Calu3 (cell line): ENCODE measurements at regions not wholly inside any gene's neighbourhood (a gene's known extent, or its start where the extent isn't known, plus 50 kb on each side); places are given as distances from the start of the nearest gene placed in this dataset.
"Not testable (repeated sequence)": the region's sequence is repeated elsewhere in the genome, so short reads cannot be mapped to it uniquely, and the experiment has no call there.

Experiments used
- BruUV-seq: library from RNA; stranded (reverse); fragments of 400-500 nt; replicated peaks from 2 replicates; lab custom pipeline; 2021; lab: Mats Ljungman, UMichigan
- CTCF ChIA-PET: fragments of 300-600 bp; sonication (Branson Sonifier 250); formaldehyde crosslinking; loops from one replicate; lab custom pipeline; 2022; ENCODE audit warnings: antibody characterized with exemption; lab: Charles Lee
- DNase-seq: peaks from one replicate; pipeline ENCODE4 v3.0.0; 2022
- H3K27ac Mint-ChIP-seq: one replicate; pipeline ENCODE4 v1.8.0; 2022; ENCODE audit warnings: mixed read lengths; ENCODE audit not compliant: unreplicated experiment
- H3K27me3 Mint-ChIP-seq: one replicate; pipeline ENCODE4 v1.8.0; 2022; ENCODE audit warnings: mixed read lengths; ENCODE audit not compliant: unreplicated experiment
- H3K36me3 Mint-ChIP-seq: one replicate; pipeline ENCODE4 v1.8.0; 2022; ENCODE audit warnings: mild to moderate bottlenecking, moderate library complexity, mixed read lengths; ENCODE audit not compliant: insufficient read depth, unreplicated experiment
- H3K4me1 Mint-ChIP-seq: one replicate; pipeline ENCODE4 v1.8.0; 2022; ENCODE audit warnings: mild to moderate bottlenecking, low read depth, mixed read lengths; ENCODE audit not compliant: unreplicated experiment
- H3K4me3 Mint-ChIP-seq: one replicate; pipeline ENCODE4 v1.8.0; 2022; ENCODE audit warnings: mild to moderate bottlenecking, low read depth, moderate library complexity, mixed read lengths; ENCODE audit not compliant: unreplicated experiment
- H3K9me3 Mint-ChIP-seq: one replicate; pipeline ENCODE4 v1.8.0; 2022; ENCODE audit warnings: low read depth, mixed read lengths; ENCODE audit not compliant: unreplicated experiment
- intact Hi-C: fragments of 100-400 bp; cut with micrococcal nuclease; formaldehyde crosslinking; loops from one replicate; pipeline ENCODE4 v1.10.0; 2022; ENCODE audit not compliant: unreplicated experiment
- TF ChIP-seq, protein P1 (sequence below): fragments of 200-600 bp; IDR thresholded peaks from one replicate; pipeline ENCODE4 v1.8.0; 2022; ENCODE audit warnings: antibody characterized with exemption; ENCODE audit not compliant: unreplicated experiment

DNA sequence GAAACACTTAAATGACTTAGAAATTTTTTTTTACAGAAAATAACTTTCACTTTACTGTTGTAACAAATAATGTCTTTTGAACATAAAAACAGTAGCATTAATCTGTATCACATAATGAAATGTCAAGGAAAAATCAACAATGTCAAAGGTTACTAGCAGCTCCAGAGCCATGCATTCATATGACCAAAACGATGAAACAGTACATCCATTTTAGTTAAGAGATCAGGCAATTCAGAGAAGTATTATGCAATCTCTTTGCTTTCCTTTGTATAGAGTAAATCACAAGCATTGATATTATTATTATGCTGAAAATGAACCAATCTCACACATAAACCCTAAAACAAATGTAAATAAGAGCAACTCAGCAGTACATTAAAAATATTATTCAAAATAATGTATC lies 748.9 kb downstream of the PLA2G4A start:
- intact Hi-C loops: no loop called here
- TF ChIP-seq, protein P1, sequence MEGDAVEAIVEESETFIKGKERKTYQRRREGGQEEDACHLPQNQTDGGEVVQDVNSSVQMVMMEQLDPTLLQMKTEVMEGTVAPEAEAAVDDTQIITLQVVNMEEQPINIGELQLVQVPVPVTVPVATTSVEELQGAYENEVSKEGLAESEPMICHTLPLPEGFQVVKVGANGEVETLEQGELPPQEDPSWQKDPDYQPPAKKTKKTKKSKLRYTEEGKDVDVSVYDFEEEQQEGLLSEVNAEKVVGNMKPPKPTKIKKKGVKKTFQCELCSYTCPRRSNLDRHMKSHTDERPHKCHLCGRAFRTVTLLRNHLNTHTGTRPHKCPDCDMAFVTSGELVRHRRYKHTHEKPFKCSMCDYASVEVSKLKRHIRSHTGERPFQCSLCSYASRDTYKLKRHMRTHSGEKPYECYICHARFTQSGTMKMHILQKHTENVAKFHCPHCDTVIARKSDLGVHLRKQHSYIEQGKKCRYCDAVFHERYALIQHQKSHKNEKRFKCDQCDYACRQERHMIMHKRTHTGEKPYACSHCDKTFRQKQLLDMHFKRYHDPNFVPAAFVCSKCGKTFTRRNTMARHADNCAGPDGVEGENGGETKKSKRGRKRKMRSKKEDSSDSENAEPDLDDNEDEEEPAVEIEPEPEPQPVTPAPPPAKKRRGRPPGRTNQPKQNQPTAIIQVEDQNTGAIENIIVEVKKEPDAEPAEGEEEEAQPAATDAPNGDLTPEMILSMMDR: no peak
- H3K4me3 Mint-ChIP-seq: no peak overlapping the region
- no peak for DNase-seq
- H3K27ac Mint-ChIP-seq: no peak overlapping the region
- CTCF ChIA-PET: no interaction called here
- H3K27me3 Mint-ChIP-seq: no peaks in the 10 kb centered on the region
- BruUV-seq: no TSS peak
- H3K36me3 Mint-ChIP-seq: no peaks in the 10 kb centered on the region
- no peaks in the 10 kb centered on the region for H3K9me3 Mint-ChIP-seq
- H3K4me1 Mint-ChIP-seq: no peaks in the 10 kb centered on the region

DNA sequence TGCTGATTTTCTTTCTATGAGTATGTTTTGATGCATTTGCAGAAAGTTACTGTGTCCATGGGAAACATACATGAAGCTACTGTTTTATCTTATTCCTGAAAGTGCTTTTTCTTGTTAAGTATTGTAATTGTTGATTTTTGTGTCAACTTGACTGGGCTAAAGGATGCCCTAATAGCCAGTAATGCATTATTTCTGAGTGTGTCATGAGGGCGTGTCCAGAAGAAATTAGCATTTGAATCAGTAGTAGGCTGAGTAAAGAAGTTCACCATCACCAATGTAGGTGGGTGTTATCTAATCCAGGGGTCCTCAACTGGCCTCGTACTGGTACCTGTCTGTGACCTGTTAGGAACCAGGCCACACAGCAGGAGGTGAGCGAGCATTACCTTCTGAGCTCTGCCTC lies 760.2 kb downstream of the PLA2G4A start:
- Mint-ChIP-seq H3K36me3 (no peaks in the 10 kb centered on the region), H3K27me3 (no peaks in the 10 kb centered on the region), H3K4me3 (no peak overlapping the region), H3K9me3 (peaks cover 4% of the 10 kb centered on the region), H3K4me1 (no peaks in the 10 kb centered on the region), H3K27ac (no peak overlapping the region)
- intact Hi-C loops: no loop called here
- BruUV-seq: no TSS peak
- CTCF ChIA-PET: interaction anchor here (0.6 kb wide), 1 partner anchor 101 kb away, joined by 3 read pairs; no protein-coding TSS in a partner anchor
- TF ChIP-seq, protein P1: no peak
- no peak for DNase-seq

DNA sequence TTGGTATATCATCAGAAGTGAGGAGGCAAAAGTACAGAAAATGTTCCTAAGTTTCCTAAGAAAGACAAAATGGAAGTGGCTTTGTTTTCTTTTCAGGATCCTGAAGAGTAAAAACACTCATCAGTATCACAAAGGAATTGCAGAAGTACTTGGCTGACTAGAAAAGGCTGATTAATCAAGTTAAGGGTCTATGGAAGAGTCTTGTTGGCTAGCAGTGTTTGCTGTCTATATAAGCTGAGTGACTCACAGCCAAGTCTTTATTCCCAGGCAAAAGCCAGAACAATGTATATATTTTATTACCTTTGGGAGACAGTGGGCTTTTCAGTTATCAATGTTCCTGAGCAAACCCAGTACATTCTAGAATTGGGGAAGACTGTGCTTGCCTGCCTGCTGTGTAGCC lies 777.0 kb downstream of the PLA2G4A start:
- intact Hi-C loops: no loop called here
- TF ChIP-seq, protein P1: no peak
- BruUV-seq: no TSS peak

DNA sequence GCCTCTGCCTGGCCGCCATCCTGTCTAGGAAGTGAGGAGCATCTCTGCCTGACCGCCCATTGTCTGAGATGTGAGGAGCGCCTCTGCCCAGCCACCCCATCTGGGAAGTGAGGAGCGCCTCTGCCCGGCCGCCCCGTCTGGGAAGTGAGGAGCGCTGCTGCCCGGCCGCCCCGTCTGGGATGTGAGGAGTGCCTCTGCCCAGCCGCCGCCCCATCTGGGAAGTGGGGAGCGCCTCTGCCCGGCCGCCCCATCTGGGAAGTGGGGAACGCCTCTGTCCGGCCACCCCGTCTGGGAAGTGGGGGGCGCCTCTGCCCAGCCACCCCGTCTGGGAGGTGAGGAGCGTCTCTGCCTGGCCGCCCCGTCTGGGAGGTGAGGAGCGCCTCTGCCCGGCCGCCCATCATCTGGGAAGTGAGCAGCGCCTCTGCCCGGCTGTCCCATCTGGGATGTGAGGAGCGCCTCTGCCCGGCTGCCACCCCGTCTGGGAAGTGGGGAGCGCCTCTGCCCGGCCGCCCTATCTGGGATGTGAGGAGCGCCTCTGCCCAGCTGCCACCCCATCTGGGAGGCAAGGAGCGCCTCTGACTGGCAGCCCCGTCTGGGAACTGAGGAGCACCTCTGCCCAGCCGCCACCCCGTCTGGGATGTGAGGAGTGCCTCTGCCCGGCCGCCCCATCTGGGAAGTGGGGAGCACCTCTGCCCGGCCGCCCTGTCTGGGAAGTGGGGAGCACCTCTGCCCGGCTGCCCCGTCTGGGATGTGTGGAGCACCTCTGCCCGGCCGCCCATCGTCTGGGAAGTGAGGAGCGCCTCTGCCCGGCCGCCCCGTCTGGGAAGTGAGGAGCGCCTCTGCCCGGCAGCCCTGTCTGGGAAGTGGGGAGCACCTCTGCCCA lies 787.3 kb downstream of the PLA2G4A start:
- H3K36me3 Mint-ChIP-seq, H3K27me3 Mint-ChIP-seq, BruUV-seq, CTCF ChIA-PET, DNase-seq, H3K27ac Mint-ChIP-seq, H3K9me3 Mint-ChIP-seq, H3K4me1 Mint-ChIP-seq, H3K4me3 Mint-ChIP-seq, intact Hi-C loops: not testable (repeated sequence)

More for the DNA sequence above, 777.0 kb downstream of the PLA2G4A start:
- Mint-ChIP-seq H3K4me3 (no peak overlapping the region), H3K9me3 (peaks cover 2% of the 10 kb centered on the region), H3K27ac (no peak overlapping the region), H3K27me3 (no peaks in the 10 kb centered on the region), H3K36me3 (no peaks in the 10 kb centered on the region), H3K4me1 (no peaks in the 10 kb centered on the region)
- CTCF ChIA-PET: no interaction called here
- DNase-seq: no peak

DNA sequence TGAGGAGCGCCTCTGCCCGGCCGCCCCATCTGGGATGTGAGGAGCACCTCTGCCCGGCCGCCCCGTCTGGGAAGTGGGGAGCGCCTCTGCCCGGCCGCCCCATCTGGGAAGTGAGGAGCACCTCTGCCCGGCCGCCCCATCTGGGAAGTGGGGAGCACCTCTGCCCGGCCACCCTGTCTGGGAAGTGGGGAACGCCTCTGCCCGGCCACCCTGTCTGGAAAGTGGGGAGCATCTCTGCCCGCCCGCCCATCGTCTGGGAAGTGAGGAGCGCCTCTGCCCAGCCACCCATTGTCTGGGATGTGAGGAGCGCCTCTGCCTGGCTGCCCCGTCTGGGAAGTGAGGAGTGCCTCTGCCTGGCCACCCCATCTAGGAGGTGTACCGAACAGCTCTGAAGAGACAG lies 788.1 kb downstream of the PLA2G4A start:
- H3K9me3 Mint-ChIP-seq, CTCF ChIA-PET, H3K27ac Mint-ChIP-seq, H3K36me3 Mint-ChIP-seq, DNase-seq, H3K27me3 Mint-ChIP-seq, H3K4me1 Mint-ChIP-seq, H3K4me3 Mint-ChIP-seq, intact Hi-C loops, BruUV-seq: not testable (repeated sequence)
